IMR-90 (cell line): ENCODE measurements at regions not wholly inside any gene's neighbourhood (a gene's known extent, or its start where the extent isn't known, plus 50 kb on each side); places are given as distances from the start of the nearest gene placed in this dataset.

Source experiments
- ATAC-seq: fragments of 200-7000 bp; cut with Tn5 transposase; 2 replicates; pipeline ENCODE4 v1.9.1; 2020; ENCODE audit warnings: low read depth, mild to moderate bottlenecking, moderate library complexity
- BruUV-seq: library from RNA; stranded (reverse); fragments of 400-500 nt; replicated peaks from 2 replicates; lab custom pipeline; 2021; lab: Mats Ljungman, UMichigan
- CTCF ChIA-PET: fragments of 300-600 bp; formaldehyde crosslinking; extraction: SDS; loops from one replicate; lab custom pipeline; 2021; ENCODE audit warnings: antibody characterized with exemption; lab: Yijun Ruan, JAX
- POLR2A ChIA-PET: fragments of 300-600 bp; sonication (Branson Sonifier 250); formaldehyde crosslinking; loops from one replicate; lab custom pipeline; 2022; ENCODE audit warnings: antibody characterized with exemption; ENCODE audit not compliant: unreplicated experiment; lab: Charles Lee
- DNase-seq: peaks from one replicate; pipeline ENCODE4 v3.0.0; 2013
- H2AFZ ChIP-seq: replicated peaks from 2 replicates; pipeline ENCODE3; 2013; ENCODE audit warnings: low read length, mild to moderate bottlenecking; ENCODE audit not compliant: poor library complexity
- H2AK5ac ChIP-seq: 2 replicates; pipeline ENCODE4 v1.6.1; 2013; ENCODE audit warnings: low read depth, low read length, inconsistent platforms
- H2AK9ac ChIP-seq: replicated peaks from 2 replicates; pipeline ENCODE3; 2013; ENCODE audit warnings: mild to moderate bottlenecking, low read depth, low read length, moderate library complexity; ENCODE audit not compliant: poor library complexity
- H2BK120ac ChIP-seq: 2 replicates; pipeline ENCODE4 v1.6.1; 2013; ENCODE audit warnings: low read depth, low read length, inconsistent platforms
- H2BK15ac ChIP-seq: 3 replicates; pipeline ENCODE4 v1.6.1; 2013; ENCODE audit warnings: low read depth, low read length, inconsistent platforms
- H2BK20ac ChIP-seq: 2 replicates; pipeline ENCODE4 v1.6.1; 2013; ENCODE audit warnings: low read depth, mild to moderate bottlenecking, inconsistent platforms, low read length, moderate library complexity
- H2BK5ac ChIP-seq: 2 replicates; pipeline ENCODE4 v1.6.1; 2013; ENCODE audit warnings: mild to moderate bottlenecking, low read depth, low read length, inconsistent platforms; ENCODE audit not compliant: poor library complexity, severe bottlenecking
- H3K14ac ChIP-seq: replicated peaks from 2 replicates; pipeline ENCODE4 v1.6.1; 2013; ENCODE audit warnings: low read depth, low read length, inconsistent platforms
- H3K18ac ChIP-seq: 2 replicates; pipeline ENCODE4 v1.6.1; 2013; ENCODE audit warnings: low read depth, low read length, control low read depth
- H3K23ac ChIP-seq: 2 replicates; pipeline ENCODE4 v1.6.1; 2013; ENCODE audit warnings: low read depth, low read length, inconsistent platforms
- H3K27ac ChIP-seq: 2 replicates; pipeline ENCODE4 v1.5.1; 2013; ENCODE audit warnings: mild to moderate bottlenecking, control low read depth, low read length; ENCODE audit not compliant: insufficient read depth
- H3K27me3 ChIP-seq: 2 replicates; pipeline ENCODE4 v1.6.1; 2013; ENCODE audit warnings: low read length; ENCODE audit not compliant: control insufficient read depth, insufficient read depth
- H3K36me3 ChIP-seq: 2 replicates; pipeline ENCODE4 v1.6.1; 2013; ENCODE audit warnings: low read length, mixed read lengths; ENCODE audit not compliant: control insufficient read depth, insufficient read depth
- H3K4ac ChIP-seq: 2 replicates; pipeline ENCODE4 v1.6.1; 2013; ENCODE audit warnings: low read depth, low read length, inconsistent platforms
- H3K4me1 ChIP-seq: 2 replicates; pipeline ENCODE4 v1.6.1; 2013; ENCODE audit warnings: low read length, mixed read lengths; ENCODE audit not compliant: control insufficient read depth, insufficient read depth
- H3K4me2 ChIP-seq: 2 replicates; pipeline ENCODE4 v1.6.1; 2013; ENCODE audit warnings: low read depth, mild to moderate bottlenecking, control low read depth, low read length, moderate library complexity
- H3K4me3 ChIP-seq: 2 replicates; pipeline ENCODE4 v1.5.1; 2013; ENCODE audit warnings: low read depth, mild to moderate bottlenecking, control low read depth, low read length, moderate library complexity; ENCODE audit not compliant: insufficient read depth
- H3K56ac ChIP-seq: 2 replicates; pipeline ENCODE4 v1.6.1; 2013; ENCODE audit warnings: low read length, inconsistent platforms; ENCODE audit not compliant: insufficient read depth; ENCODE audit errors: extremely low read depth
- H3K79me1 ChIP-seq, 2 experiments: 2 replicates each; pipeline ENCODE4 v1.6.1; 2013; ENCODE audit warnings: low read length in 2 of 2, inconsistent platforms in 1 of 2, low read depth in 1 of 2
- H3K9ac ChIP-seq: 2 replicates; pipeline ENCODE4 v1.6.1; 2013; ENCODE audit warnings: low read depth, low read length, control low read depth
- H3K9me1 ChIP-seq: 2 replicates; pipeline ENCODE4 v1.6.1; 2013; ENCODE audit warnings: low read length, inconsistent platforms; ENCODE audit not compliant: insufficient read depth
- H3K9me3 ChIP-seq: 2 replicates; pipeline ENCODE4 v1.6.1; 2013; ENCODE audit warnings: low read length; ENCODE audit not compliant: control insufficient read depth, insufficient read depth
- H4K20me1 ChIP-seq: 2 replicates; pipeline ENCODE4 v1.6.1; 2013; ENCODE audit warnings: low read length, inconsistent platforms; ENCODE audit not compliant: insufficient read depth
- H4K5ac ChIP-seq: 2 replicates; pipeline ENCODE4 v1.6.1; 2013; ENCODE audit warnings: mild to moderate bottlenecking, low read depth, low read length, control low read depth
- H4K8ac ChIP-seq, 2 experiments: 2 replicates each; pipeline ENCODE4 v1.6.1; 2013; ENCODE audit warnings: low read depth in 2 of 2, low read length in 2 of 2, control low read depth in 1 of 2, inconsistent platforms in 1 of 2
- H4K91ac ChIP-seq: 2 replicates; pipeline ENCODE4 v1.6.1; 2013; ENCODE audit warnings: low read depth, low read length, inconsistent platforms; ENCODE audit not compliant: insufficient read depth
- RAD21 ChIP-seq: IDR thresholded peaks from 2 replicates; pipeline ENCODE4 v1.6.1; 2012; ENCODE audit warnings: low read length, improper control_type of control experiment
- WGBS, 2 experiments: methylation state at CpG; one replicate each; pipeline versions ENCODE4 v1.1.5 to v1.1.7; 2013; ENCODE audit warnings: missing lambda C conversion rate in 2 of 2; ENCODE audit not compliant: insufficient read length in 1 of 2; ENCODE audit errors: extremely low coverage in 2 of 2; 5-methylcytosine and 5-hydroxymethylcytosine counted together
- dilution Hi-C: fragments of 300-500 bp; cut with HindIII; formaldehyde crosslinking; loops from one replicate; pipeline ENCODE4 v1.14.3; 2018; ENCODE audit warnings: low sequenced_read_pairs; ENCODE audit not compliant: unreplicated experiment
- in situ Hi-C: fragments of 300-500 bp; cut with MboI; formaldehyde crosslinking; loops from 3 replicates; pipeline ENCODE4 v1.14.3; 2019; ENCODE audit warnings: low sequenced_read_pairs, inconsistent platforms, mixed read lengths
- intact Hi-C: fragments of 100-400 bp; cut with micrococcal nuclease; formaldehyde crosslinking; loops from 2 replicates; pipeline ENCODE4 v1.10.0; 2022

DNA sequence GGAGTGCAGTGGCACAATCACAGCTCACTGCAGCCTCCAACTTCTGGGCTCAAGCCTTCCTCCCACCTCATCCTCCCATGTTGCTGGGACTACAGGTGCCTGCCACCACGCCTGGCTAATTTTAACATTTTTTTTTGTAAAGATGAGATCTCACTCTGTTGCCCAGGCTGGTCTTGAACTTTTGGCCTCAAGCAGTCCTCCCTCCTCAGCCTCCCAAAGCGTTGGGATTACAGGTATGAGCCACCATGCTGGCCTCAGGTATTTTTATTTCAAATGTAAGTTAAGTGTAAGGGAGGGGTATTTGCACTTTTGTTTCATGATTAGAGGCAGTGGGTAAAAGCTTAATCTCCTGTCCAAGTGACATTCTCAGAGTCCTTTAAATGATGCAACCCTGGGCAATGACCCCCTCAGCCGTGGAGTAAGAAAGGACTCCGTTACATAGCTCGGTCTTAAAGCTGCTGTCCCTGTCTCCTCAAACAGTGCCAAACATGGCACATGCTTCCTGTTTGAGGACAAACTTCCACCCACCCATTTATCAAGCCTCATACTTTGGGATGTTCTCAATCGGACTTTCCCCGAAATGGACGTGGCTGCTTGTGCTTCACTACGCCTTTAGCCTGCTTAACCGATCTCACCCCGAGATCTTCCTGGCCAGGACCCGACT, 296.1 kb downstream of the BAMBI start:
- H3K4me2 ChIP-seq = no peak overlapping the region
- H3K9me3 ChIP-seq = no peaks in the 10 kb centered on the region
- no peak for ATAC-seq
- H2AK9ac ChIP-seq = no peak overlapping the region
- intact Hi-C loops (no loop called here), in situ Hi-C loops (no loop called here), dilution Hi-C loops (no loop called here)
- H3K79me1 ChIP-seq = no peaks in the 10 kb centered on the region
- H3K36me3 ChIP-seq = no peaks in the 10 kb centered on the region
- no peak overlapping the region for H2AFZ ChIP-seq
- H4K8ac ChIP-seq = no peak overlapping the region
- peaks cover 2% of the 10 kb centered on the region for H3K4me1 ChIP-seq
- no peak overlapping the region for H2BK20ac ChIP-seq
- POLR2A ChIA-PET = no interaction called here
- TF ChIP-seq RAD21 = no peak
- H3K14ac ChIP-seq = no peak overlapping the region
- 0 out of 2 replicates have a peak, but pooled peaks cover 3% of the 10 kb centered on the region for H3K27me3 ChIP-seq
- H3K18ac ChIP-seq = no peak overlapping the region
- CTCF ChIA-PET = no interaction called here
- BruUV-seq = no TSS peak
- no peaks in the 10 kb centered on the region for H4K20me1 ChIP-seq
- H3K56ac ChIP-seq = no peak overlapping the region
- H3K4ac ChIP-seq = no peak overlapping the region
- H4K91ac ChIP-seq = no peak overlapping the region
- H4K5ac ChIP-seq = no peak overlapping the region
- DNase-seq = no peak
- no peak overlapping the region for H2AK5ac ChIP-seq
- H3K23ac ChIP-seq = no peak overlapping the region
- 69% methylated on average over 4 of the region's 12 CpGs; no CpG with 5 or more reads in 1 of the 2 experiments for WGBS, 2 experiments
- no peak overlapping the region for H2BK5ac ChIP-seq
- H3K27ac ChIP-seq = no peak overlapping the region
- H3K9ac ChIP-seq = no peak overlapping the region
- no peaks in the 10 kb centered on the region; the same call in 1 of the 2 replicates for H3K9me1 ChIP-seq
- H2BK15ac ChIP-seq = no peak overlapping the region
- no peak overlapping the region for H3K4me3 ChIP-seq
- no peak overlapping the region for H2BK120ac ChIP-seq
